ENCODE measurements at regions not wholly inside any gene's neighbourhood (a gene's known extent, or its start where the extent isn't known, plus 50 kb on each side); places are given as distances from the start of the nearest gene placed in this dataset.

- no peaks in the 10 kb centered on the region for H3K9me3 ChIP-seq
- no peak overlapping the region for H3K27ac ChIP-seq
- H3K36me3 ChIP-seq: no peaks in the 10 kb centered on the region
- no peaks in the 10 kb centered on the region for H3K4me1 ChIP-seq
- TF ChIP-seq, protein P1, sequence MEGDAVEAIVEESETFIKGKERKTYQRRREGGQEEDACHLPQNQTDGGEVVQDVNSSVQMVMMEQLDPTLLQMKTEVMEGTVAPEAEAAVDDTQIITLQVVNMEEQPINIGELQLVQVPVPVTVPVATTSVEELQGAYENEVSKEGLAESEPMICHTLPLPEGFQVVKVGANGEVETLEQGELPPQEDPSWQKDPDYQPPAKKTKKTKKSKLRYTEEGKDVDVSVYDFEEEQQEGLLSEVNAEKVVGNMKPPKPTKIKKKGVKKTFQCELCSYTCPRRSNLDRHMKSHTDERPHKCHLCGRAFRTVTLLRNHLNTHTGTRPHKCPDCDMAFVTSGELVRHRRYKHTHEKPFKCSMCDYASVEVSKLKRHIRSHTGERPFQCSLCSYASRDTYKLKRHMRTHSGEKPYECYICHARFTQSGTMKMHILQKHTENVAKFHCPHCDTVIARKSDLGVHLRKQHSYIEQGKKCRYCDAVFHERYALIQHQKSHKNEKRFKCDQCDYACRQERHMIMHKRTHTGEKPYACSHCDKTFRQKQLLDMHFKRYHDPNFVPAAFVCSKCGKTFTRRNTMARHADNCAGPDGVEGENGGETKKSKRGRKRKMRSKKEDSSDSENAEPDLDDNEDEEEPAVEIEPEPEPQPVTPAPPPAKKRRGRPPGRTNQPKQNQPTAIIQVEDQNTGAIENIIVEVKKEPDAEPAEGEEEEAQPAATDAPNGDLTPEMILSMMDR (IDR thresholded peaks at IDR 0.05): no peak
- H3K4me3 ChIP-seq: no peak overlapping the region
- intact Hi-C loops (cut with DNase I): no loop called here
- H3K27me3 ChIP-seq: no peaks in the 10 kb centered on the region
- no peak for DNase-seq (ENCODE audit: low spot score in 2 of 2)
Observed at GRCh38 chr11:15300341-15300740, 185.6 kb downstream of the INSC start.

GRCh38 chr11:15307619-15308024, 192.9 kb downstream of the INSC start:
- Histone ChIP-seq H3K36me3 (no peaks in the 10 kb centered on the region), H3K27ac (no peak overlapping the region), H3K4me1 (no peaks in the 10 kb centered on the region), H3K9me3 (no peaks in the 10 kb centered on the region), H3K4me3 (no peak overlapping the region), H3K27me3 (no peaks in the 10 kb centered on the region)
- TF ChIP-seq, protein P1 (IDR thresholded peaks at IDR 0.05): no peak
- DNase-seq (ENCODE audit: low spot score in 2 of 2): no peak
- intact Hi-C loops (cut with DNase I): no loop called here

- H3K4me1 ChIP-seq: no peaks in the 10 kb centered on the region
- no peaks in the 10 kb centered on the region for H3K27me3 ChIP-seq
- no peak overlapping the region for H3K4me3 ChIP-seq
- TF ChIP-seq, protein P1 (IDR thresholded peaks at IDR 0.05): no peak
- H3K36me3 ChIP-seq: no peaks in the 10 kb centered on the region
- no peak overlapping the region for H3K27ac ChIP-seq
- intact Hi-C loops (cut with DNase I): no loop called here
- no peak for DNase-seq (ENCODE audit: low spot score in 2 of 2)
- H3K9me3 ChIP-seq: no peaks in the 10 kb centered on the region
Observed at GRCh38 chr11:15308840-15309239, 194.1 kb downstream of the INSC start.

DNA sequence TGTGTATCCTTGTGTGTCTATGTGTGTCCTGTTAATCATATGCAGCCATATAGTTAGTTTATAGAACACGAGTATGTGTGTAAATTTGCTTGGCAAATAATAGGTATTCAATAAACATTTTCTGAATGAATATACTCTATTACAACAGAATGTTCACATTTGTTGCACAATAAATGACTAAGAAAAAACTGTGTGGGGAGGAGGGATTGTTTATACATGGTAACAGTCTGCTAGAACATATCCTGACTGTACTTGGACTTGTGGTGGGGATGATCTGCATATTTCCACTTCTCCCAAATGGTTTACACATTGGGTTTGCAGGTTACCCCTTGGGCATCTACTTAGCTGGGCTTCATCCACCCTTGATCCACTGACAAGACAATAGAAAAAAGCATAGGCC, 194.6 kb downstream of the INSC start:
- Histone ChIP-seq H3K9me3 (no peaks in the 10 kb centered on the region), H3K4me3 (no peak overlapping the region), H3K27ac (no peak overlapping the region), H3K27me3 (no peaks in the 10 kb centered on the region), H3K36me3 (no peaks in the 10 kb centered on the region), H3K4me1 (no peaks in the 10 kb centered on the region)
- TF ChIP-seq, protein P1 (IDR thresholded peaks at IDR 0.05): no peak
- intact Hi-C loops (cut with DNase I): no loop called here
- no peak for DNase-seq (ENCODE audit: low spot score in 2 of 2)

DNA sequence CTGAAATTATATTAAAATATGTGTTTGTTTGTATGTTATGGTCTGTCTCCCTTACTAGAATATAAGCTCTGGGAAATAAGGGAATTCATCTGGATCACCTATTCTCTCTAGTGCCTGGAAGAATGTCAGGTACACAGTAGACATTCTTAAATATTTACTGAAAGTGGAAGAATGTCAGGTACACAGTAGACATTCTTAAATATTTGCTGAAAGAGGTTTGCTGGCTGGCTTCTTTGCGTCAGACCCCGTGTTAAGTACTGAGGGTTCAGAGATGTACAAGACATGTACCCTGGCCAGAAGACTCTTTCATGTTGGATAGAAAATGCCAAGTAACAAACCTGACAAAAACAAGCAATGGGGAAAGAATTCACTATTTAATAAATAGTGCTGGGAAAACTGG, 199.1 kb downstream of the INSC start:
- no peak for DNase-seq (ENCODE audit: low spot score in 2 of 2)
- no peaks in the 10 kb centered on the region for H3K36me3 ChIP-seq
- H3K9me3 ChIP-seq: no peaks in the 10 kb centered on the region
- H3K4me3 ChIP-seq: no peak overlapping the region
- H3K27ac ChIP-seq: no peak overlapping the region
- H3K27me3 ChIP-seq: no peaks in the 10 kb centered on the region
- TF ChIP-seq, protein P1 (IDR thresholded peaks at IDR 0.05): no peak
- intact Hi-C loops (cut with DNase I): no loop called here
- no peaks in the 10 kb centered on the region for H3K4me1 ChIP-seq

DNA sequence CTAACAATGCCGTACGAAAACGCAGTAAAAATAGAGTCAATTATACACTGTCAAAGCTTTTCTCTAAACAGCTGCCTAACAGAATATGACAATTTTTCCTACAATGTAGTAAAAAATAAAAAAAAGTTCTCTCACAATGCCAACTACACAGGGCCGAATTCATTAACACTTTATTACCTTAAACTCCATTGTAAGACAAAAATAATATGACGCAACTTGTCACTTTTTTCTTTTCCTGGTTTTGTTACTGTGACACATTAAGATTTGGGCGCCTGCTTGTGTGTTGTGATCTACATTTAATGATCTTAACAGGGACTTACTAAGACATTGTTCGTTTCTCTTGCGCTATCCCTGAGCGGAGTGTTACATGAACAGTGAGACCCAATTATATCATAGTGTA, 204.1 kb downstream of the INSC start:
- Histone ChIP-seq H3K27ac (no peak overlapping the region), H3K36me3 (no peaks in the 10 kb centered on the region), H3K27me3 (no peaks in the 10 kb centered on the region), H3K9me3 (no peaks in the 10 kb centered on the region), H3K4me3 (no peak overlapping the region), H3K4me1 (no peaks in the 10 kb centered on the region)
- intact Hi-C loops (cut with DNase I): no loop called here
- DNase-seq (ENCODE audit: low spot score in 2 of 2): no peak
- TF ChIP-seq, protein P1 (IDR thresholded peaks at IDR 0.05): no peak

All from ascending aorta (tissue), 2 donors.